GM12872 (cell line): ENCODE measurements at regions not wholly inside any gene's neighbourhood (a gene's known extent, or its start where the extent isn't known, plus 50 kb on each side); places are given as distances from the start of the nearest gene placed in this dataset.

Source experiments
- CTCF ChIP-seq: IDR thresholded peaks from 3 replicates; pipeline ENCODE4 v1.5.1; 2011; ENCODE audit warnings: low read depth, mild to moderate bottlenecking, low read length, moderate library complexity; ENCODE audit not compliant: insufficient read depth

DNA sequence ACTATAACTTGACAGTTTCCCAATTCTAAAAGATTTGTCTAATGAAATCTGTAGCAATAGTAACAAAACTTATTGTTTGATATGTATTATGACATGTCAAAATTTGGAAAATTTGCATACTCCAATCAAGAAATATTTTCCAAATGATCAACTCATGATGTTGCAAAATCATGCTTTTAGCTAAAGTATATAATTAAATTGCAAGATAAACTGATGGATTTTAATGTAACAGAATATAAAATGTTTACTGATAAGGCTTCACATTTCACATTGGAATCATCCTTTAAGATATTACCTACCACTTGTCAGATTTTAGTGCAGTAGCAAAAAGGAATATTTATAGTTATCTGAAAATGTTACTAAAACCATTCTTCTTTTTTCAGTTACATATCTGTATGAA is 421.9 kb upstream of the SEMA3D start:
- TF ChIP-seq CTCF: no peak

GRCh38 chr7:85602196-85602595 is 415.3 kb upstream of the SEMA3D start:
- no peak for TF ChIP-seq CTCF

GRCh38 chr7:85600395-85600794 is 413.5 kb upstream of the SEMA3D start:
- no peak for TF ChIP-seq CTCF

DNA sequence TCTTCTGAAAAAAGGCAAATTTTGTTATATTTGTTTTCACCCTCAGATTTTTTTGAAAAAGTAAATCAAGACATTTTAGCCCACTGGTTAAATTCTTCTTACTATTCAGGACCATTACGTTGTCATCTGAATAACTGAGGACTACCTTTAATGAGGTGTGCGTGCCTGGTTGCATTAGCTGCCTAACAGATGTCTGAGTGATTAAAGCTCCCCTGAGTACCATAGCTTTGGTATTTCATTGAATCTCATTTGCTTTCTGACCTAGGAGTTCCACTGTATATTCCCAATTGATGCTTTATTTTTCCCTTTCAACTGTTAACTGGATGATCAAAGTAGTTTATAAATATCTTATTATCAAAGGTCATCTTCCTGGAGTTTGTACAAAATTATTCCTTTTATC is 410.0 kb upstream of the SEMA3D start:
- no peak for TF ChIP-seq CTCF

DNA sequence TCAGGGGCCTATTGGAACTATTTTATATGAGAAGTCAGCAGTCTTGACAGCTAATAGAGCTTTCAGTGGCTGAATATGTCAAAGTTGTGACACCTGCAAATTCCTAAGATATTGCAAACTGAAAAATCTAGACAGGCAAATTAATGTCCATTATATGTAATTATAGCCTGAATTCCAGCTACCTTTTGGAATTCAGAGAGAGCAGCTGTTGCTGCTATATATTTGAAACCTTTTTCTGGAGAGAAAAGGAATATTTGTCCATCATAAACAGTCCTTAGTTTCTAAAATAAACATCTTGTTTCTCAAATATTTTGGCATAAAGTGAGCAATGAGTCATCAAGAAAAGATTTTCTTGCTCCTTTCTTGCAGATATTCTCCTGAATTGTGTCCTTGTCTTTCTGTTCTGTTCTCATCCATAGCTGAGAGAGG is 408.9 kb upstream of the SEMA3D start:
- no peak for TF ChIP-seq CTCF

- TF ChIP-seq CTCF: no peak
Measured at GRCh38 chr7:85593355-85593754, 406.5 kb upstream of the SEMA3D start.

GRCh38 chr7:85587785-85588184 is 400.9 kb upstream of the SEMA3D start:
- TF ChIP-seq CTCF: no peak

- no peak for TF ChIP-seq CTCF
Measured at GRCh38 chr7:85586091-85586490, 399.2 kb upstream of the SEMA3D start.
